SK-N-SH treated with all-trans-retinoic acid at 6 μM for 48 hours (cell line): ENCODE measurements at regions not wholly inside any gene's neighbourhood (a gene's known extent, or its start where the extent isn't known, plus 50 kb on each side); places are given as distances from the start of the nearest gene placed in this dataset.

ENCODE experiments used
- ARNTL ChIP-seq: fragments of 450-650 bp; formaldehyde crosslinking; IDR thresholded peaks from 2 replicates; pipeline ENCODE4 v1.5.0; 2020; ENCODE audit warnings: low read depth, mild to moderate bottlenecking, moderate library complexity, borderline replicate concordance
- CSDC2 ChIP-seq: fragments of 250-450 bp; sonication (Bioruptor Pico); IDR thresholded peaks from 2 replicates; pipeline ENCODE4 v1.5.0; 2020; ENCODE audit warnings: mild to moderate bottlenecking, moderate library complexity
- GLIS3 ChIP-seq: fragments of 250-450 bp; sonication (Bioruptor Pico); IDR thresholded peaks from 2 replicates; pipeline ENCODE4 v1.5.0; 2020; ENCODE audit warnings: mild to moderate bottlenecking, moderate library complexity
- OSR1 ChIP-seq: fragments of 250-450 bp; sonication (Bioruptor Pico); IDR thresholded peaks from 2 replicates; pipeline ENCODE4 v1.8.0; 2022; ENCODE audit warnings: moderate library complexity, mild to moderate bottlenecking, inconsistent platforms
- PPARA ChIP-seq: fragments of 250-450 bp; sonication (Bioruptor Pico); IDR thresholded peaks from 2 replicates; pipeline ENCODE4 v1.5.0; 2020; ENCODE audit warnings: mild to moderate bottlenecking, borderline replicate concordance
- SNAI2 ChIP-seq: fragments of 250-450 bp; sonication (Bioruptor Pico); IDR thresholded peaks from 2 replicates; pipeline ENCODE4 v1.5.0; 2020; ENCODE audit warnings: mild to moderate bottlenecking, moderate library complexity
- TSHZ2 ChIP-seq: fragments of 250-450 bp; sonication (Bioruptor Pico); IDR thresholded peaks from 2 replicates; pipeline ENCODE4 v1.5.0; 2020; ENCODE audit warnings: mild to moderate bottlenecking, moderate library complexity
- ZFP3 ChIP-seq: fragments of 250-450 bp; sonication (Bioruptor Pico); IDR thresholded peaks from 2 replicates; pipeline ENCODE4 v1.5.0; 2020; ENCODE audit warnings: mild to moderate bottlenecking, moderate library complexity
- ZNF565 ChIP-seq: fragments of 450-650 bp; formaldehyde crosslinking; conservative IDR thresholded peaks from 2 replicates; pipeline ENCODE4 v1.5.0; 2020; ENCODE audit warnings: low read depth, mild to moderate bottlenecking, moderate library complexity
- ZNF8 ChIP-seq: fragments of 450-650 bp; formaldehyde crosslinking; IDR thresholded peaks from 2 replicates; pipeline ENCODE4 v1.5.0; 2020; ENCODE audit warnings: mild to moderate bottlenecking, moderate library complexity
- TF ChIP-seq, protein P1 (sequence below): fragments of 250-450 bp; sonication (Bioruptor Pico); IDR thresholded peaks from 2 replicates; pipeline ENCODE4 v1.8.0; 2020; ENCODE audit warnings: mild to moderate bottlenecking, moderate library complexity, borderline replicate concordance

DNA sequence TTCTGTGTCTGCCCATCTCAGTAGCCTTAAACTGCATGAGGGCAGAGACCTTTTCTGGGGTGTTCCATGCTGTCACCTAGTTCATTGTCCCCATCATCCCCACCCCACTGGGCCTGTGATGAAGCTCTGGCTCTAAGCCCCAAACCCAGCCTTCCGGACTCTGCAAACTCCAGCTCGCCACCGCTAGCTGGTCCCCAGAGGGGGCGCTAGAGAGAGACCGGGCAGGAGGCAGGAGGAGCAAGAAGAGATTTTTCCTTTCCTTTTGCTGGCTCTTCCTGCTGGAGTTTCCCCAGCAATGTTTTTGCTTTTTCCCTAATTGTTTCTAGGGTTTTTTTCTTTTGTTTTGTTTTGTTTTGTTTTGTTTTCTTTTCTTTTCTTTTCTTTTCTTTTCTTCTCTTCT lies 234.4 kb downstream of the TEX36 start:
- TF ChIP-seq CSDC2 (CRISPR knock-in tag), result no peak
- TF ChIP-seq, protein P1, sequence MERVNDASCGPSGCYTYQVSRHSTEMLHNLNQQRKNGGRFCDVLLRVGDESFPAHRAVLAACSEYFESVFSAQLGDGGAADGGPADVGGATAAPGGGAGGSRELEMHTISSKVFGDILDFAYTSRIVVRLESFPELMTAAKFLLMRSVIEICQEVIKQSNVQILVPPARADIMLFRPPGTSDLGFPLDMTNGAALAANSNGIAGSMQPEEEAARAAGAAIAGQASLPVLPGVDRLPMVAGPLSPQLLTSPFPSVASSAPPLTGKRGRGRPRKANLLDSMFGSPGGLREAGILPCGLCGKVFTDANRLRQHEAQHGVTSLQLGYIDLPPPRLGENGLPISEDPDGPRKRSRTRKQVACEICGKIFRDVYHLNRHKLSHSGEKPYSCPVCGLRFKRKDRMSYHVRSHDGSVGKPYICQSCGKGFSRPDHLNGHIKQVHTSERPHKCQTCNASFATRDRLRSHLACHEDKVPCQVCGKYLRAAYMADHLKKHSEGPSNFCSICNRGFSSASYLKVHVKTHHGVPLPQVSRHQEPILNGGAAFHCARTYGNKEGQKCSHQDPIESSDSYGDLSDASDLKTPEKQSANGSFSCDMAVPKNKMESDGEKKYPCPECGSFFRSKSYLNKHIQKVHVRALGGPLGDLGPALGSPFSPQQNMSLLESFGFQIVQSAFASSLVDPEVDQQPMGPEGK (CRISPR knock-in tag), result no peak
- no peak for TF ChIP-seq TSHZ2 (CRISPR knock-in tag)
- no peak for TF ChIP-seq PPARA
- TF ChIP-seq ARNTL, result no peak
- no peak for TF ChIP-seq SNAI2 (CRISPR knock-in tag)
- TF ChIP-seq ZFP3 (CRISPR knock-in tag), result no peak
- TF ChIP-seq ZNF8 (CRISPR knock-in tag), result no peak
- no peak for TF ChIP-seq OSR1
- no peak for TF ChIP-seq ZNF565
- no peak for TF ChIP-seq GLIS3 (CRISPR knock-in tag)
